HG03439 (cell line): ENCODE measurements at regions not wholly inside any gene's neighbourhood (a gene's known extent, or its start where the extent isn't known, plus 50 kb on each side); places are given as distances from the start of the nearest gene placed in this dataset.
"Not testable (repeated sequence)": the region's sequence is repeated elsewhere in the genome, so short reads cannot be mapped to it uniquely, and the experiment has no call there.

Experiments used
- ATAC-seq: cut with Tn5 transposase; IDR thresholded peaks from one replicate; pipeline ENCODE4 v1.9.1; 2021; ENCODE audit warnings: mild to moderate bottlenecking, moderate library complexity; ENCODE audit not compliant: unreplicated experiment

GRCh38 chr2:212875950-212876349, 275.5 kb downstream of the IKZF2 start:
- not testable (repeated sequence) for ATAC-seq

- ATAC-seq = no peak
These were observed 278.2 kb downstream of the IKZF2 start for GRCh38 chr2:212873256-212873655.

- no peak for ATAC-seq
These were observed 279.8 kb downstream of the IKZF2 start for GRCh38 chr2:212871597-212871996.

GRCh38 chr2:212864186-212864585, 287.2 kb downstream of the IKZF2 start:
- ATAC-seq = no peak

GRCh38 chr2:212863185-212863588, 288.2 kb downstream of the IKZF2 start:
- peak; percentile 63 for ATAC-seq

- ATAC-seq = no peak
These were observed 292.9 kb downstream of the IKZF2 start for GRCh38 chr2:212858496-212858895.

GRCh38 chr2:212854771-212855170, 296.6 kb downstream of the IKZF2 start:
- ATAC-seq = no peak

- ATAC-seq = no peak
These were observed 297.3 kb downstream of the IKZF2 start for GRCh38 chr2:212854116-212854515.

GRCh38 chr2:212845941-212846340, 305.5 kb downstream of the IKZF2 start:
- no peak for ATAC-seq

- no peak for ATAC-seq
These were observed 305.0 kb upstream of the ERBB4 start for GRCh38 chr2:212843409-212844199.

GRCh38 chr2:212842544-212843185, 304.1 kb upstream of the ERBB4 start:
- ATAC-seq = no peak

- ATAC-seq = no peak
These were observed 302.9 kb upstream of the ERBB4 start for GRCh38 chr2:212841460-212841859.

- no peak for ATAC-seq
These were observed 293.9 kb upstream of the ERBB4 start for GRCh38 chr2:212832211-212833195.

GRCh38 chr2:212831671-212832199, 293.1 kb upstream of the ERBB4 start:
- no peak for ATAC-seq

- ATAC-seq = no peak
These were observed 277.7 kb upstream of the ERBB4 start for GRCh38 chr2:212816267-212816666.

- no peak for ATAC-seq
These were observed 276.9 kb upstream of the ERBB4 start for GRCh38 chr2:212815453-212815852.

- no peak for ATAC-seq
These were observed 276.3 kb upstream of the ERBB4 start for GRCh38 chr2:212814941-212815340.

GRCh38 chr2:212811921-212812320, 273.3 kb upstream of the ERBB4 start:
- no peak for ATAC-seq

- no peak for ATAC-seq
These were observed 272.6 kb upstream of the ERBB4 start for GRCh38 chr2:212811036-212811805.

- no peak for ATAC-seq
These were observed 259.0 kb upstream of the ERBB4 start for GRCh38 chr2:212797484-212798205.
